ENCODE measurements at regions not wholly inside any gene's neighbourhood (a gene's known extent, or its start where the extent isn't known, plus 50 kb on each side); places are given as distances from the start of the nearest gene placed in this dataset.
A peak's percentile ranks its signal among the peaks of the same experiment; 100 is the strongest.

DNA sequence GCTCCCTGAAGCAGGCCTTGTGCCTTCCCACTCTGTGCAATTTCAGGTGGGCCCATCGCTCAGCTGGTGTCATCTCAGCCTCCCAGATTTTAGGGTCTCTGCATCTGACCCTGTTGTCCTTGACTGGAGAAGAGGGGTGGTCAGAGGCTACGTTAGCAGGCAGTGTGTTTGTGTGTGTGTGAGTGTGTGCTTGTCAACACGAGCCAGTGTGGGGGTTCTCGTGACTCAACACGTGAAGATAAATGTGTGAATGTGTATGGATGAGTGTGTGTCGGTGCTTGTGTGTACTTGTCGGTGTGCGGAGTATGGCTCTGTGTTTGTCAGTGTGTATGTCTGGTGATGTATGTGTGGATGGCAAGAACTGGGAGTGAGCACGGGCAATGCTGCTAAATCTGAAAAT lies 142.6 kb upstream of the KLF4 start:
- Histone ChIP-seq H3K18ac (ENCODE audit: low read length) (no peak overlapping the region), H3K79me2 (ENCODE audit: control insufficient read depth, insufficient read depth, low read length, poor library complexity) (no peaks in the 10 kb centered on the region), H3K4me3 (ENCODE audit: low read depth, low read length) (no peak overlapping the region), H3K14ac (ENCODE audit: low read length) (no peak overlapping the region), H2AFZ (ENCODE audit: insufficient read depth, low read length, poor library complexity) (no peak overlapping the region), H3K9ac (ENCODE audit: low read length) (no peak overlapping the region), H3K4ac (ENCODE audit: low read depth, low read length) (no peak overlapping the region), H2BK12ac (ENCODE audit: low read length) (no peak overlapping the region), H3K4me2 (ENCODE audit: low read length) (no peak overlapping the region), H3K4me1 (ENCODE audit: control insufficient read depth in 1 of 2, insufficient read depth in 2 of 2, low read length in 2 of 2) (peaks cover 0 to 1% of the 10 kb centered on the region in 2 experiments), H3K27me3 (ENCODE audit: insufficient read depth, low read length) (no peaks in the 10 kb centered on the region), H2BK5ac (ENCODE audit: low read depth, low read length, poor library complexity) (no peak overlapping the region), H3K23ac (ENCODE audit: low read length) (no peak overlapping the region), H3K79me1 (ENCODE audit: low read length) (peaks cover under 1% of the 10 kb centered on the region), H3K9me3 (ENCODE audit: insufficient read depth, low read depth, low read length) (no peaks in the 10 kb centered on the region), H4K12ac (ENCODE audit: low read depth, low read length) (no peak overlapping the region), H2AK5ac (ENCODE audit: low read length) (no peak overlapping the region), H4K91ac (ENCODE audit: low read depth, low read length) (no peak overlapping the region), H3K27ac (ENCODE audit: low read depth, low read length) (no peak overlapping the region), H4K8ac (ENCODE audit: low read depth, low read length) (no peak overlapping the region), H2BK120ac (ENCODE audit: insufficient read depth, low read length, poor library complexity) (no peak overlapping the region), H3K36me3 (ENCODE audit: control insufficient read depth in 1 of 2, insufficient read depth in 2 of 2, low read length in 2 of 2) (no peaks in the 10 kb centered on the region)
- no CpG with 5 or more reads among the region's 9 CpGs for WGBS (ENCODE audit: extremely low coverage, insufficient coverage, insufficient read length)
- DNase-seq = no peak

DNA sequence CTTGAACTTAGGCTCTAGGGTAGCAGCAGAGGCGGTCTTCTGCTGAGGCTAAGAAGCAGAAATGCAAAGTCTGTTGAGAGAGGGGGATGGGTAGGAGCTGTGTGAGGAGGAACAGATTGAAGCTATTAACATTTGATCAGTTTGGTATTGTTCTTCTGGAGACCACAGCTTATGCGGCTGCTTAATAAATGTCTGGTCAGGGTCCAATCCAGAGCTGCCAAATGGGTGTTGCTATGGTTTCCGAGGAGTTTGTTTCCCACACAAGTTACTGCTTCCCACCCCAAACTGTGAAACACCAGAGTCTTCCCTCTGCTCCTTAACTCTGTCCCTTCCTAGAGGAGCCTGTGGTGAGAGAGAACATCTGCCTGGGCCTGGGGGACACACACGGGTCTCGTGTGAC lies 142.2 kb upstream of the KLF4 start:
- no peak overlapping the region for H3K9ac ChIP-seq (ENCODE audit: low read length)
- H3K4me3 ChIP-seq (ENCODE audit: low read depth, low read length) = no peak overlapping the region
- H3K4ac ChIP-seq (ENCODE audit: low read depth, low read length) = no peak overlapping the region
- H3K27ac ChIP-seq (ENCODE audit: low read depth, low read length) = no peak overlapping the region
- H2BK12ac ChIP-seq (ENCODE audit: low read length) = no peak overlapping the region
- no peak overlapping the region for H2AFZ ChIP-seq (ENCODE audit: insufficient read depth, low read length, poor library complexity)
- no peak overlapping the region for H3K23ac ChIP-seq (ENCODE audit: low read length)
- DNase-seq = no peak
- no peaks in the 10 kb centered on the region for H3K4me1 ChIP-seq (ENCODE audit: control insufficient read depth in 1 of 2, insufficient read depth in 2 of 2, low read length in 2 of 2)
- H3K14ac ChIP-seq (ENCODE audit: low read length) = no peak overlapping the region
- whole genome bisulfite sequencing (ENCODE audit: extremely low coverage, insufficient coverage, insufficient read length) = no CpG with 5 or more reads among the region's 5 CpGs
- no peaks in the 10 kb centered on the region for H3K79me2 ChIP-seq (ENCODE audit: control insufficient read depth, insufficient read depth, low read length, poor library complexity)
- H2BK120ac ChIP-seq (ENCODE audit: insufficient read depth, low read length, poor library complexity) = no peak overlapping the region
- no peak overlapping the region for H3K4me2 ChIP-seq (ENCODE audit: low read length)
- H3K9me3 ChIP-seq (ENCODE audit: insufficient read depth, low read depth, low read length) = no peaks in the 10 kb centered on the region
- no peak overlapping the region for H2AK5ac ChIP-seq (ENCODE audit: low read length)
- H3K79me1 ChIP-seq (ENCODE audit: low read length) = no peaks in the 10 kb centered on the region
- no peak overlapping the region for H3K18ac ChIP-seq (ENCODE audit: low read length)
- H4K91ac ChIP-seq (ENCODE audit: low read depth, low read length) = no peak overlapping the region
- no peak overlapping the region for H2BK5ac ChIP-seq (ENCODE audit: low read depth, low read length, poor library complexity)
- no peak overlapping the region for H4K12ac ChIP-seq (ENCODE audit: low read depth, low read length)
- H3K36me3 ChIP-seq (ENCODE audit: control insufficient read depth in 1 of 2, insufficient read depth in 2 of 2, low read length in 2 of 2) = no peaks in the 10 kb centered on the region
- no peak overlapping the region for H4K8ac ChIP-seq (ENCODE audit: low read depth, low read length)
- no peaks in the 10 kb centered on the region for H3K27me3 ChIP-seq (ENCODE audit: insufficient read depth, low read length)

DNA sequence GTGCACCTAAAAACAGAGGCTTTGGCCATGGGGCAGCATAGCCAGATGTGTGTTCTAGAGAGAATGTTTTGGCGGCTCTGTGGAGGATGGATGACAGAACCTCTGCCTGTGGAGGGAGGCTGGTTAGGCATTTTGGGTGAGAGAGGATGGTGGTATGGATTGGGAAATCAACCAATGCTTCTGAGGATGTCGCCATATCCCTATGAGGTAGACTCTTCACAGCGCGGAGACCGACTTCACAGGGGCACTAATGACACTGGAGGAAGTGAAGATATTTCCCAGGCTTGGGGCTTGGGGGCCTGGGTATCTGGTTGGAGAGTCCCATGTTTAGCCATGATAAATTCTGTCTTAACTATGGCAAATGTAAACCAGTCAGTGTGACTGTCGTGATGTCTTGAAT lies 140.6 kb upstream of the KLF4 start:
- Histone ChIP-seq H3K4ac (ENCODE audit: low read depth, low read length) (no peak overlapping the region), H3K4me2 (ENCODE audit: low read length) (no peak overlapping the region), H4K12ac (ENCODE audit: low read depth, low read length) (no peak overlapping the region), H3K4me3 (ENCODE audit: low read depth, low read length) (no peak overlapping the region), H2BK120ac (ENCODE audit: insufficient read depth, low read length, poor library complexity) (no peak overlapping the region), H3K4me1 (ENCODE audit: control insufficient read depth in 1 of 2, insufficient read depth in 2 of 2, low read length in 2 of 2) (no peaks in the 10 kb centered on the region), H3K23ac (ENCODE audit: low read length) (no peak overlapping the region), H3K14ac (ENCODE audit: low read length) (no peak overlapping the region), H3K9ac (ENCODE audit: low read length) (no peak overlapping the region), H3K36me3 (ENCODE audit: control insufficient read depth in 1 of 2, insufficient read depth in 2 of 2, low read length in 2 of 2) (no peaks in the 10 kb centered on the region), H3K18ac (ENCODE audit: low read length) (no peak overlapping the region), H3K27me3 (ENCODE audit: insufficient read depth, low read length) (no peaks in the 10 kb centered on the region), H4K8ac (ENCODE audit: low read depth, low read length) (no peak overlapping the region), H2AFZ (ENCODE audit: insufficient read depth, low read length, poor library complexity) (no peak overlapping the region), H2AK5ac (ENCODE audit: low read length) (no peak overlapping the region), H3K9me3 (ENCODE audit: insufficient read depth, low read depth, low read length) (no peaks in the 10 kb centered on the region), H3K79me2 (ENCODE audit: control insufficient read depth, insufficient read depth, low read length, poor library complexity) (no peaks in the 10 kb centered on the region), H3K79me1 (ENCODE audit: low read length) (no peaks in the 10 kb centered on the region), H2BK5ac (ENCODE audit: low read depth, low read length, poor library complexity) (no peak overlapping the region), H2BK12ac (ENCODE audit: low read length) (no peak overlapping the region), H4K91ac (ENCODE audit: low read depth, low read length) (no peak overlapping the region), H3K27ac (ENCODE audit: low read depth, low read length) (no peak overlapping the region)
- WGBS (ENCODE audit: extremely low coverage, insufficient coverage, insufficient read length) = no CpG with 5 or more reads among the region's 6 CpGs
- peak in 1 of 2 donors; percentile 48 for DNase-seq

DNA sequence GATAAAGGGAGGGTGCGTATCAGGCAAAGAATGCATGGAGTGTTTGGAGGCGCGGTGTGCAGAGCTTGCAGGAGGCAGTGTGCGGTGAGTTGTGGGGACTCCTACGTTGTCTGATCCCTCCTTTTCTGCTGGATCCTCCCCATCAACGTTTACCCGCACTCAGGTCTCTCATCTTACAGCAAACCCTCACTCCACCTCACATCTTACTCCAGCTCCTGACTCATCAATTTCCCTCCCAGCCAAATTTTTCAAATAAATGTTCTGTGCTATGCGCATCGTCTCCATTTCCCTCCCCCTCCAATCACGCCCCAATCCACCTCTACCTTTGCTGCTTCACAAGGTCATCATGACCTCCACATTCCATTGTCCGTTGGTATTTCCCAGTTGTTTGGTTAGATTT lies 138.9 kb upstream of the KLF4 start:
- no peak overlapping the region for H3K4ac ChIP-seq (ENCODE audit: low read depth, low read length)

More for the DNA sequence above, 138.9 kb upstream of the KLF4 start:
- no peak overlapping the region for H3K4me3 ChIP-seq (ENCODE audit: low read depth, low read length)
- H4K91ac ChIP-seq (ENCODE audit: low read depth, low read length) = no peak overlapping the region
- no peak overlapping the region for H2AFZ ChIP-seq (ENCODE audit: insufficient read depth, low read length, poor library complexity)
- no peaks in the 10 kb centered on the region for H3K79me2 ChIP-seq (ENCODE audit: control insufficient read depth, insufficient read depth, low read length, poor library complexity)
- no peaks in the 10 kb centered on the region for H3K36me3 ChIP-seq (ENCODE audit: control insufficient read depth in 1 of 2, insufficient read depth in 2 of 2, low read length in 2 of 2)
- no peaks in the 10 kb centered on the region for H3K9me3 ChIP-seq (ENCODE audit: insufficient read depth, low read depth, low read length)
- no peak overlapping the region for H3K18ac ChIP-seq (ENCODE audit: low read length)
- no peak overlapping the region for H3K27ac ChIP-seq (ENCODE audit: low read depth, low read length)
- H3K9ac ChIP-seq (ENCODE audit: low read length) = no peak overlapping the region
- WGBS (ENCODE audit: extremely low coverage, insufficient coverage, insufficient read length) = 100% methylated on average over 3 of the region's 11 CpGs
- H3K23ac ChIP-seq (ENCODE audit: low read length) = no peak overlapping the region
- no peaks in the 10 kb centered on the region for H3K79me1 ChIP-seq (ENCODE audit: low read length)
- no peaks in the 10 kb centered on the region for H3K4me1 ChIP-seq (ENCODE audit: control insufficient read depth in 1 of 2, insufficient read depth in 2 of 2, low read length in 2 of 2)
- H2AK5ac ChIP-seq (ENCODE audit: low read length) = no peak overlapping the region
- no peak overlapping the region for H2BK5ac ChIP-seq (ENCODE audit: low read depth, low read length, poor library complexity)
- no peak overlapping the region for H2BK12ac ChIP-seq (ENCODE audit: low read length)
- no peak overlapping the region for H2BK120ac ChIP-seq (ENCODE audit: insufficient read depth, low read length, poor library complexity)
- no peak overlapping the region for H3K14ac ChIP-seq (ENCODE audit: low read length)
- DNase-seq = peak in 1 of 2 donors; percentile 45
- H4K8ac ChIP-seq (ENCODE audit: low read depth, low read length) = no peak overlapping the region
- no peak overlapping the region for H4K12ac ChIP-seq (ENCODE audit: low read depth, low read length)
- H3K4me2 ChIP-seq (ENCODE audit: low read length) = no peak overlapping the region
- no peaks in the 10 kb centered on the region for H3K27me3 ChIP-seq (ENCODE audit: insufficient read depth, low read length)
